Astrocyte (in vitro differentiated cells and primary cell): ENCODE measurements at regions not wholly inside any gene's neighbourhood (a gene's known extent, or its start where the extent isn't known, plus 50 kb on each side); places are given as distances from the start of the nearest gene placed in this dataset.

Experiments used
- EZH2 ChIP-seq: IDR thresholded peaks from 2 replicates; pipeline ENCODE4 v1.6.1; 2012; ENCODE audit warnings: mild to moderate bottlenecking, low read length, inconsistent platforms; ENCODE audit not compliant: insufficient read depth
- TF ChIP-seq, protein P1 (sequence below): IDR thresholded peaks from 2 replicates; pipeline ENCODE4 v1.5.1; 2011; ENCODE audit warnings: low read depth, mild to moderate bottlenecking, inconsistent platforms, low read length, moderate library complexity; ENCODE audit not compliant: insufficient read depth

DNA sequence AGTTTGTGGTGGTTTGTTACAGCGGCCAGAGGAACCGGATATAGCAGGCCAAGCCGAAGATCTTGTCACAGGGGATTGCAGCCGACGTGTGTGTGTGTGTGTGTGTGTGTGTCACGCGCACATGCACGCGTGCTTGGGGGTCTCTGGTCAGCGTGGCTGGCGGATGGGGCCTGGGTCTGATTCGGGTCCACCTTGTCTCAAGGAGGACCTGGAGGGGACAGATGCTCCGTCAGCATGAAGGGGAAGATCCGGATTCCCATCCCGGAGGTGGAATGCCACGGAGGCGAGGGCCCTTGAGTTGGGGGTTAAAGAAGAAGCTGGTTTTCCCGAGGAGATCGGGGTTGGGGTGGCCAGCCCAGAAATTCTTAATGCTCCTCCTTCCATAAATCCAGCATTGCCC lies 1237.8 kb downstream of the BRD1 start:
- TF ChIP-seq, protein P1, sequence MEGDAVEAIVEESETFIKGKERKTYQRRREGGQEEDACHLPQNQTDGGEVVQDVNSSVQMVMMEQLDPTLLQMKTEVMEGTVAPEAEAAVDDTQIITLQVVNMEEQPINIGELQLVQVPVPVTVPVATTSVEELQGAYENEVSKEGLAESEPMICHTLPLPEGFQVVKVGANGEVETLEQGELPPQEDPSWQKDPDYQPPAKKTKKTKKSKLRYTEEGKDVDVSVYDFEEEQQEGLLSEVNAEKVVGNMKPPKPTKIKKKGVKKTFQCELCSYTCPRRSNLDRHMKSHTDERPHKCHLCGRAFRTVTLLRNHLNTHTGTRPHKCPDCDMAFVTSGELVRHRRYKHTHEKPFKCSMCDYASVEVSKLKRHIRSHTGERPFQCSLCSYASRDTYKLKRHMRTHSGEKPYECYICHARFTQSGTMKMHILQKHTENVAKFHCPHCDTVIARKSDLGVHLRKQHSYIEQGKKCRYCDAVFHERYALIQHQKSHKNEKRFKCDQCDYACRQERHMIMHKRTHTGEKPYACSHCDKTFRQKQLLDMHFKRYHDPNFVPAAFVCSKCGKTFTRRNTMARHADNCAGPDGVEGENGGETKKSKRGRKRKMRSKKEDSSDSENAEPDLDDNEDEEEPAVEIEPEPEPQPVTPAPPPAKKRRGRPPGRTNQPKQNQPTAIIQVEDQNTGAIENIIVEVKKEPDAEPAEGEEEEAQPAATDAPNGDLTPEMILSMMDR, result no peak
- TF ChIP-seq EZH2, result no peak
